SK-N-SH (cell line): ENCODE measurements at regions not wholly inside any gene's neighbourhood (a gene's known extent, or its start where the extent isn't known, plus 50 kb on each side); places are given as distances from the start of the nearest gene placed in this dataset.

ENCODE experiments used
- CTCF ChIA-PET: fragments of 300-600, 350-600 bp; formaldehyde crosslinking; extraction: SDS; loops from one replicate; lab custom pipeline; 2021; lab: Yijun Ruan, JAX
- POLR2A ChIA-PET: fragments of 350-600 bp; sonication (Branson Sonifier 250); formaldehyde crosslinking; extraction: SDS; loops from one replicate; lab custom pipeline; 2020; ENCODE audit warnings: antibody characterized with exemption, inconsistent platforms; lab: Yijun Ruan, JAX
- DNase-seq: peaks from one replicate; pipeline ENCODE4 v3.0.0; 2012
- H2AFZ ChIP-seq: fragments of 200-600 bp; sonication (generic); 2 replicates; pipeline ENCODE4 v1.8.1; 2016; ENCODE audit warnings: antibody characterized with exemption, mild to moderate bottlenecking, low read depth
- H3F3A ChIP-seq: fragments of 200-600 bp; sonication (generic); replicated peaks from 2 replicates; pipeline ENCODE3; 2016; ENCODE audit warnings: antibody characterized with exemption, mild to moderate bottlenecking; ENCODE audit not compliant: insufficient read depth
- H3K27ac ChIP-seq, 2 experiments: fragments of 200-500 bp in 1 of 2; fragments of 200-600 bp in 1 of 2; sonication (Bioruptor generic) in 1 of 2; sonication (generic), shearing (Covaris generic) in 1 of 2; 2 replicates each; pipeline versions ENCODE4 v1.5.1 to v1.6.1; 2014 to 2016; ENCODE audit warnings: low read depth in 2 of 2, inconsistent platforms in 1 of 2, low read length in 1 of 2, mild to moderate bottlenecking in 1 of 2, mixed read lengths in 1 of 2
- H3K27me3 ChIP-seq: fragments of 200-600 bp; sonication (generic), shearing (Covaris generic); 2 replicates; pipeline ENCODE4 v1.6.1; 2016; ENCODE audit warnings: mixed run types; ENCODE audit not compliant: insufficient read depth
- H3K36me3 ChIP-seq, 2 experiments: fragments of 200-500 bp in 1 of 2; fragments of 200-600 bp in 1 of 2; sonication (Bioruptor generic) in 1 of 2; sonication (generic) in 1 of 2; replicated peaks in 1 of 2; 2 replicates each; pipeline versions ENCODE3 to v1.5.1; 2014 to 2016; ENCODE audit warnings: low read length in 1 of 2, mild to moderate bottlenecking in 1 of 2; ENCODE audit not compliant: insufficient read depth in 2 of 2, control insufficient read depth in 1 of 2
- H3K4me1 ChIP-seq, 2 experiments: fragments of 200-500 bp in 1 of 2; fragments of 200-600 bp in 1 of 2; sonication (Bioruptor generic) in 1 of 2; sonication (generic), shearing (Covaris generic) in 1 of 2; 2 replicates each; pipeline versions ENCODE4 v1.5.1 to v1.6.1; 2014 to 2016; ENCODE audit warnings: low read depth in 1 of 2, low read length in 1 of 2, mixed run types in 1 of 2; ENCODE audit not compliant: insufficient read depth in 2 of 2, control insufficient read depth in 1 of 2
- H3K4me2 ChIP-seq: fragments of 200-600 bp; sonication (generic), shearing (Covaris generic); 2 replicates; pipeline ENCODE4 v1.6.1; 2017; ENCODE audit warnings: mixed run types
- H3K4me3 ChIP-seq, 2 experiments: fragments of 200-500 bp in 1 of 2; fragments of 200-600 bp in 1 of 2; sonication (Bioruptor generic) in 1 of 2; sonication (generic), shearing (Covaris generic) in 1 of 2; 2 replicates each; pipeline versions ENCODE4 v1.5.1 to v1.8.1; 2014 to 2016; ENCODE audit warnings: low read depth in 2 of 2, inconsistent platforms in 1 of 2, low read length in 1 of 2, mild to moderate bottlenecking in 1 of 2, mixed read lengths in 1 of 2, moderate library complexity in 1 of 2
- H3K79me2 ChIP-seq: fragments of 200-600 bp; sonication (generic); 2 replicates; pipeline ENCODE4 v1.8.1; 2017; ENCODE audit warnings: mild to moderate bottlenecking; ENCODE audit not compliant: insufficient read depth
- H3K9ac ChIP-seq: fragments of 200-600 bp; sonication (generic); 2 replicates; pipeline ENCODE4 v1.6.1; 2017; ENCODE audit warnings: mixed run types
- H3K9me2 ChIP-seq: fragments of 200-600 bp; sonication (generic); 2 replicates; pipeline ENCODE4 v1.6.1; 2017; ENCODE audit warnings: mixed run types
- H3K9me3 ChIP-seq: fragments of 200-600 bp; sonication (generic); 2 replicates; pipeline ENCODE4 v1.6.1; 2017; ENCODE audit warnings: mixed run types, mild to moderate bottlenecking, moderate library complexity
- H4K20me1 ChIP-seq: fragments of 200-600 bp; sonication (generic); 2 replicates; pipeline ENCODE4 v1.6.1; 2017; ENCODE audit warnings: mild to moderate bottlenecking, mixed run types; ENCODE audit not compliant: insufficient read depth
- CHD2 ChIP-seq: fragments of 150-350 bp; IDR thresholded peaks from 2 replicates; pipeline ENCODE4 v1.6.1; 2018; ENCODE audit warnings: low read length; ENCODE audit not compliant: partially characterized antibody
- CTCF ChIP-seq: fragments of 200-600 bp; sonication (generic); IDR thresholded peaks from 2 replicates; pipeline ENCODE4 v1.6.1; 2017; ENCODE audit warnings: antibody characterized with exemption, mild to moderate bottlenecking, moderate library complexity
- ELF1 ChIP-seq: IDR thresholded peaks from 2 replicates; pipeline ENCODE4 v1.4.0; 2012
- EZH2phosphoT487 ChIP-seq: fragments of 200-600 bp; sonication (generic); IDR thresholded peaks from 2 replicates; pipeline ENCODE4 v1.6.1; 2017; ENCODE audit warnings: low read depth, mixed run types, mild to moderate bottlenecking, antibody characterized with exemption, moderate library complexity, borderline replicate concordance
- FOSL2 ChIP-seq: IDR thresholded peaks from 2 replicates; pipeline ENCODE4 v1.4.0; 2012; ENCODE audit warnings: low read depth, mild to moderate bottlenecking, moderate library complexity, borderline replicate concordance
- FOXJ3 ChIP-seq: sonication (generic); formaldehyde crosslinking; IDR thresholded peaks from 2 replicates; pipeline ENCODE4 v1.5.1; 2020; ENCODE audit warnings: mild to moderate bottlenecking, missing genetic modification reagents
- JUND ChIP-seq: IDR thresholded peaks from 2 replicates; pipeline ENCODE4 v1.4.0; 2012
- MAX ChIP-seq: IDR thresholded peaks from 2 replicates; pipeline ENCODE4 v1.4.0; 2012; ENCODE audit warnings: low read depth
- MEF2A ChIP-seq: IDR thresholded peaks from 2 replicates; pipeline ENCODE4 v1.4.0; 2012; ENCODE audit warnings: low read depth, borderline replicate concordance
- MXI1 ChIP-seq: IDR thresholded peaks from 2 replicates; pipeline ENCODE4 v1.6.1; 2012; ENCODE audit warnings: mild to moderate bottlenecking, low read depth, low read length, improper control_type of control experiment
- NFIC ChIP-seq: IDR thresholded peaks from 2 replicates; pipeline ENCODE4 v1.4.0; 2012; ENCODE audit warnings: borderline replicate concordance
- RFX5 ChIP-seq: IDR thresholded peaks from 2 replicates; pipeline ENCODE4 v1.6.1; 2012; ENCODE audit warnings: mild to moderate bottlenecking, improper control_type of control experiment, low read length
- RXRA ChIP-seq: IDR thresholded peaks from 2 replicates; pipeline ENCODE4 v1.4.0; 2012; ENCODE audit warnings: low read depth, mild to moderate bottlenecking, borderline replicate concordance
- SMC3 ChIP-seq: IDR thresholded peaks from 2 replicates; pipeline ENCODE4 v1.6.1; 2012; ENCODE audit warnings: low read depth, low read length, improper control_type of control experiment
- TAF1 ChIP-seq: IDR thresholded peaks from 2 replicates; pipeline ENCODE4 v1.6.1; 2012; ENCODE audit warnings: low read depth, mild to moderate bottlenecking, low read length, moderate library complexity, borderline replicate concordance
- TCF12 ChIP-seq: IDR thresholded peaks from 2 replicates; pipeline ENCODE4 v1.4.0; 2012
- USF1 ChIP-seq: IDR thresholded peaks from 2 replicates; pipeline ENCODE4 v1.4.0; 2012; ENCODE audit warnings: low read depth, borderline replicate concordance
- USF2 ChIP-seq: fragments of 150-350 bp; IDR thresholded peaks from 2 replicates; pipeline ENCODE4 v1.6.1; 2017; ENCODE audit warnings: antibody characterized with exemption, low read length, low read depth, borderline replicate concordance
- YY1 ChIP-seq: IDR thresholded peaks from 2 replicates; pipeline ENCODE4 v1.4.0; 2012; ENCODE audit warnings: low read depth, mild to moderate bottlenecking
- ZBTB33 ChIP-seq: IDR thresholded peaks from 2 replicates; pipeline ENCODE4 v1.4.0; 2012; ENCODE audit warnings: low read depth, borderline replicate concordance
- WGBS: methylation state at CpG from one replicate; pipeline ENCODE4 v1.1.6; 2017; ENCODE audit warnings: low lambda C conversion rate; 5-methylcytosine and 5-hydroxymethylcytosine counted together

- Histone ChIP-seq H3K4me3 (no peak overlapping the region), H3K4me1 (no peaks in the 10 kb centered on the region), H3K4me2 (no peak overlapping the region), H3K36me3 (no peaks in the 10 kb centered on the region), H3K9me3 (no peaks in the 10 kb centered on the region), H3K79me2 (no peaks in the 10 kb centered on the region), H3K9me2 (no peaks in the 10 kb centered on the region), H4K20me1 (no peaks in the 10 kb centered on the region)
- 25% methylated on average over 4 of the region's 4 CpGs for WGBS
- no peak for DNase-seq
- CTCF ChIA-PET, result no interaction called here
- TF ChIP-seq TAF1, result no peak
- no peak for TF ChIP-seq MXI1
- no peak for TF ChIP-seq JUND
- no peak for TF ChIP-seq MAX
- TF ChIP-seq USF2, result no peak
- TF ChIP-seq TCF12, result no peak
- no peak for TF ChIP-seq CHD2
- no peak for TF ChIP-seq NFIC
- no peak for TF ChIP-seq RXRA
- no peak for TF ChIP-seq YY1
- TF ChIP-seq FOXJ3 (CRISPR knock-in tag), result no peak
- no peak for TF ChIP-seq CTCF
- no peak for TF ChIP-seq ELF1
- no peak for TF ChIP-seq RFX5
- TF ChIP-seq USF1, result no peak
- no peak for TF ChIP-seq SMC3
- TF ChIP-seq ZBTB33, result no peak
- TF ChIP-seq MEF2A, result no peak
- no peak for TF ChIP-seq FOSL2
- no peak for TF ChIP-seq EZH2phosphoT487
- TF ChIP-seq, all 33 proteins: peak for 0
- no peak overlapping the region for H2AFZ ChIP-seq
- no peak overlapping the region for H3K27ac ChIP-seq
- no peaks in the 10 kb centered on the region for H3K27me3 ChIP-seq
- POLR2A ChIA-PET, result no interaction called here
- no peaks in the 10 kb centered on the region for H3F3A ChIP-seq
- H3K9ac ChIP-seq, result no peak overlapping the region
These were observed 873.2 kb downstream of the GATA3 start for GRCh38 chr10:8927705-8928104.
